Stimulated activated naive CD8-positive, alpha-beta T cell treated with anti-CD3 and anti-CD28 coated beads, Interleukin-15, amount 100 ng/mL, for 72 hours (primary cell): ENCODE measurements at regions not wholly inside any gene's neighbourhood (a gene's known extent, or its start where the extent isn't known, plus 50 kb on each side); places are given as distances from the start of the nearest gene placed in this dataset.

Source experiments
- ATAC-seq: fragments of 150-1000 bp; cut with Tn5 transposase; 2 replicates; pipeline ENCODE4 v1.10.0; 2021; ENCODE audit warnings: mild to moderate bottlenecking, moderate library complexity
- DNase-seq, 2 donors: peaks; one replicate each; pipeline ENCODE4 v3.0.0; 2021 to 2022
- H3K27ac Mint-ChIP-seq, 2 donors: one replicate each; pipeline ENCODE4 v1.8.0; 2022; ENCODE audit warnings: mild to moderate bottlenecking in 2 of 2, mixed read lengths in 2 of 2, moderate library complexity in 2 of 2
- H3K27me3 Mint-ChIP-seq: one replicate; pipeline ENCODE4 v1.8.0; 2022; ENCODE audit warnings: mixed read lengths
- H3K4me1 Mint-ChIP-seq: one replicate; pipeline ENCODE4 v1.8.0; 2022; ENCODE audit warnings: mild to moderate bottlenecking, mixed read lengths
- H3K4me3 Mint-ChIP-seq, 2 donors: one replicate each; pipeline ENCODE4 v1.8.0; 2022; ENCODE audit warnings: mild to moderate bottlenecking in 2 of 2, mixed read lengths in 2 of 2, moderate library complexity in 1 of 2
- H3K9me3 Mint-ChIP-seq, 2 donors: one replicate each; pipeline ENCODE4 v1.8.0; 2022; ENCODE audit warnings: mixed read lengths in 2 of 2

- H3K27ac Mint-ChIP-seq: no peak overlapping the region
- ATAC-seq (no peak), DNase-seq (no peak)
- no peak overlapping the region for H3K4me3 Mint-ChIP-seq
- peaks cover 7% of the 10 kb centered on the region for H3K27me3 Mint-ChIP-seq
- peaks cover 11% of the 10 kb centered on the region in 2 donors for H3K9me3 Mint-ChIP-seq
- H3K4me1 Mint-ChIP-seq: no peaks in the 10 kb centered on the region
Measured at GRCh38 chr12:102603021-102603420, 122.7 kb upstream of the IGF1 start.

GRCh38 chr12:102602521-102602920, 122.2 kb upstream of the IGF1 start:
- Mint-ChIP-seq H3K4me3 (no peak overlapping the region), H3K27me3 (peaks cover 7% of the 10 kb centered on the region), H3K27ac (no peak overlapping the region), H3K4me1 (no peaks in the 10 kb centered on the region), H3K9me3 (peaks cover 8% of the 10 kb centered on the region in 2 donors)
- no peak for DNase-seq
- ATAC-seq: no peak

- Mint-ChIP-seq H3K4me3 (no peak overlapping the region), H3K9me3 (no peaks in the 10 kb centered on the region), H3K27ac (no peak overlapping the region), H3K27me3 (peaks cover 7% of the 10 kb centered on the region), H3K4me1 (no peaks in the 10 kb centered on the region)
- no peak for DNase-seq
- no peak for ATAC-seq
Measured at GRCh38 chr12:102601621-102602020, 121.3 kb upstream of the IGF1 start.

- Mint-ChIP-seq H3K4me3 (no peak overlapping the region), H3K27me3 (no peaks in the 10 kb centered on the region), H3K9me3 (no peaks in the 10 kb centered on the region), H3K4me1 (no peaks in the 10 kb centered on the region), H3K27ac (no peak overlapping the region)
- DNase-seq: no peak
- ATAC-seq: no peak
Measured at GRCh38 chr12:102596687-102597086, 116.3 kb upstream of the IGF1 start.

- Mint-ChIP-seq H3K27me3 (no peaks in the 10 kb centered on the region), H3K27ac (no peak overlapping the region), H3K9me3 (no peaks in the 10 kb centered on the region), H3K4me3 (no peak overlapping the region), H3K4me1 (no peaks in the 10 kb centered on the region)
- DNase-seq: no peak
- ATAC-seq: peak; percentile 37
Measured at GRCh38 chr12:102596031-102596430, 115.7 kb upstream of the IGF1 start.

- no peak overlapping the region for H3K4me3 Mint-ChIP-seq
- no peaks in the 10 kb centered on the region for H3K9me3 Mint-ChIP-seq
- no peaks in the 10 kb centered on the region for H3K27me3 Mint-ChIP-seq
- H3K27ac Mint-ChIP-seq: no peak overlapping the region
- no peak for ATAC-seq
- H3K4me1 Mint-ChIP-seq: no peaks in the 10 kb centered on the region
- DNase-seq: no peak
Measured at GRCh38 chr12:102595315-102595714, 115.0 kb upstream of the IGF1 start.

- H3K4me3 Mint-ChIP-seq: no peak overlapping the region
- ATAC-seq (no peak), DNase-seq (no peak)
- H3K27me3 Mint-ChIP-seq: no peaks in the 10 kb centered on the region
- H3K9me3 Mint-ChIP-seq: no peaks in the 10 kb centered on the region
- no peaks in the 10 kb centered on the region for H3K4me1 Mint-ChIP-seq
- peak overlapping the region in 1 of 2 donors; percentile 29 for H3K27ac Mint-ChIP-seq
Measured at GRCh38 chr12:102593134-102593533, 112.8 kb upstream of the IGF1 start.

GRCh38 chr12:102592134-102592533, 111.8 kb upstream of the IGF1 start:
- Mint-ChIP-seq H3K27ac (no peak overlapping the region), H3K9me3 (no peaks in the 10 kb centered on the region), H3K4me3 (no peak overlapping the region), H3K4me1 (no peaks in the 10 kb centered on the region), H3K27me3 (no peaks in the 10 kb centered on the region)
- DNase-seq (no peak), ATAC-seq (no peak)

GRCh38 chr12:102573237-102573636, 92.9 kb upstream of the IGF1 start:
- Mint-ChIP-seq H3K4me1 (no peaks in the 10 kb centered on the region), H3K9me3 (no peaks in the 10 kb centered on the region), H3K4me3 (no peak overlapping the region), H3K27ac (no peak overlapping the region), H3K27me3 (peaks cover 15% of the 10 kb centered on the region)
- no peak for DNase-seq
- ATAC-seq: no peak

- no peak overlapping the region for H3K4me3 Mint-ChIP-seq
- peaks cover 15% of the 10 kb centered on the region for H3K27me3 Mint-ChIP-seq
- H3K27ac Mint-ChIP-seq: no peak overlapping the region
- no peaks in the 10 kb centered on the region for H3K4me1 Mint-ChIP-seq
- DNase-seq: no peak
- no peaks in the 10 kb centered on the region for H3K9me3 Mint-ChIP-seq
- ATAC-seq: no peak
Measured at GRCh38 chr12:102571889-102572288, 91.5 kb upstream of the IGF1 start.

- no peak overlapping the region for H3K27ac Mint-ChIP-seq
Measured at GRCh38 chr12:102570256-102570655, 89.9 kb upstream of the IGF1 start.

GRCh38 chr12:102569803-102570202, 89.4 kb upstream of the IGF1 start:
- Mint-ChIP-seq H3K27me3 (peaks cover 15% of the 10 kb centered on the region), H3K9me3 (peaks cover 0 to 8% of the 10 kb centered on the region in 2 donors), H3K27ac (no peak overlapping the region), H3K4me3 (no peak overlapping the region), H3K4me1 (no peaks in the 10 kb centered on the region)
- DNase-seq (no peak), ATAC-seq (no peak)

More at GRCh38 chr12:102570256-102570655, 89.9 kb upstream of the IGF1 start:
- H3K4me3 Mint-ChIP-seq: no peak overlapping the region
- ATAC-seq: no peak
- peaks cover 0 to 7% of the 10 kb centered on the region in 2 donors for H3K9me3 Mint-ChIP-seq
- no peaks in the 10 kb centered on the region for H3K4me1 Mint-ChIP-seq
- DNase-seq: no peak
- H3K27me3 Mint-ChIP-seq: peaks cover 15% of the 10 kb centered on the region

GRCh38 chr12:102568276-102568675, 87.9 kb upstream of the IGF1 start:
- no peak overlapping the region for H3K27ac Mint-ChIP-seq
- peaks cover 0 to 8% of the 10 kb centered on the region in 2 donors for H3K9me3 Mint-ChIP-seq
- no peak overlapping the region for H3K4me3 Mint-ChIP-seq
- no peak for DNase-seq
- H3K4me1 Mint-ChIP-seq: no peaks in the 10 kb centered on the region
- H3K27me3 Mint-ChIP-seq: peaks cover 4% of the 10 kb centered on the region
- no peak for ATAC-seq

- no peak overlapping the region for H3K4me3 Mint-ChIP-seq
- H3K27ac Mint-ChIP-seq: peak overlapping the region in 1 of 2 donors; percentile 22
- ATAC-seq (no peak), DNase-seq (no peak)
- peaks cover 0 to 8% of the 10 kb centered on the region in 2 donors for H3K9me3 Mint-ChIP-seq
- H3K27me3 Mint-ChIP-seq: no peaks in the 10 kb centered on the region
- H3K4me1 Mint-ChIP-seq: no peaks in the 10 kb centered on the region
Measured at GRCh38 chr12:102567031-102567985, 86.9 kb upstream of the IGF1 start.

- no peak overlapping the region for H3K27ac Mint-ChIP-seq
- H3K27me3 Mint-ChIP-seq: no peaks in the 10 kb centered on the region
- no peak for ATAC-seq
- no peak for DNase-seq
- no peaks in the 10 kb centered on the region for H3K4me1 Mint-ChIP-seq
- H3K4me3 Mint-ChIP-seq: no peak overlapping the region
- peaks cover 0 to 8% of the 10 kb centered on the region in 2 donors for H3K9me3 Mint-ChIP-seq
Measured at GRCh38 chr12:102565555-102565954, 85.2 kb upstream of the IGF1 start.

GRCh38 chr12:102564026-102564425, 83.7 kb upstream of the IGF1 start:
- Mint-ChIP-seq H3K27ac (no peak overlapping the region), H3K4me1 (no peaks in the 10 kb centered on the region), H3K4me3 (no peak overlapping the region), H3K27me3 (no peaks in the 10 kb centered on the region), H3K9me3 (peaks cover 0 to 8% of the 10 kb centered on the region in 2 donors)
- ATAC-seq (no peak), DNase-seq (no peak)
